ENCODE measurements at regions not wholly inside any gene's neighbourhood (a gene's known extent, or its start where the extent isn't known, plus 50 kb on each side); places are given as distances from the start of the nearest gene placed in this dataset.

DNA sequence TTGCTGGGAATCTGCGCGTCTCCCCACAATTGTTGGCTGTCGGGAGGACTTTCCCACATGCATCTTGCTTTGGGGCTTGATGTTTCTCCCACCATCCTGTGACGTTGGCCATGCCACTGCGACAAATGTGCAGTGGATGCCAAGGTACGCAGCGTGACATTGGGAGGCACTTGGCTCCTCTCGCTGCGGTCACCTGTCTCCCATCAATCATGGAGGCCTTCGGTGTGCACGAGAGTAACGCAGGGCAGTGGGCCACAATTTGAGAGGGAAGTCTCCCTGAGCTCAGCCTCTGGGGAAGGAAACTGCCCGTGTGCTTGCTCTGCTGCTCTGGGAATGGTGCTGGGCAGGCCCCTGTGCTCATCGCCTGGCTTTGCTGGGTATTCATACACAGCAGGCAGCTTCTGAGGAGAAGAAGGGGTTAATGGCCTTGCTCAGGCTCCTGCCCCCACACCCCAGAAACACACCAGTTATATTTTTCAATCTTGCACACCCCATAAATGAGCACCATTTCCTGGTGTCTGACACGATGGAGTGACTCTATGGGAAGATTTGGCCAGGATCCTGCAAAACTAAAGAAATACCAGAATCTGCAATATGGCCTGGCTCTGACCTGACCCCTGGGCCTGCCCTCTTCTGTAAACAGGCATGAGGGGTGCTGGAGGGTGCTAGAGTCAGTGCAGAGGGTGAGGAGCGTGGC, 153.5 kb downstream of the ADAMTS15 start:
- Mint-ChIP-seq H3K9me3 (no peaks in the 10 kb centered on the region), H3K36me3 (ENCODE audit: low read depth) (no peaks in the 10 kb centered on the region), H3K27ac (peak overlapping the region; percentile 94 to 99 (median 98)), H3K4me3 (no peak overlapping the region), H3K4me1 (peaks cover 71% of the 10 kb centered on the region), H3K27me3 (ENCODE audit: low read depth) (no peaks in the 10 kb centered on the region)
- TF ChIP-seq CTCF (IDR thresholded peaks at IDR 0.05; ENCODE audit: unreplicated experiment in 3 of 3) = no peak

- Mint-ChIP-seq H3K9me3 (no peaks in the 10 kb centered on the region), H3K27ac (peak overlapping the region; percentile 94 to 99 (median 95)), H3K4me3 (peak overlapping the region in 1 of 3 experiments; percentile 3), H3K4me1 (peaks cover 79% of the 10 kb centered on the region), H3K27me3 (ENCODE audit: low read depth) (no peaks in the 10 kb centered on the region), H3K36me3 (ENCODE audit: low read depth) (no peaks in the 10 kb centered on the region)
- no peak for TF ChIP-seq CTCF (IDR thresholded peaks at IDR 0.05; ENCODE audit: unreplicated experiment in 3 of 3)
Measured at GRCh38 chr11:130602641-130603334, 154.3 kb downstream of the ADAMTS15 start.

DNA sequence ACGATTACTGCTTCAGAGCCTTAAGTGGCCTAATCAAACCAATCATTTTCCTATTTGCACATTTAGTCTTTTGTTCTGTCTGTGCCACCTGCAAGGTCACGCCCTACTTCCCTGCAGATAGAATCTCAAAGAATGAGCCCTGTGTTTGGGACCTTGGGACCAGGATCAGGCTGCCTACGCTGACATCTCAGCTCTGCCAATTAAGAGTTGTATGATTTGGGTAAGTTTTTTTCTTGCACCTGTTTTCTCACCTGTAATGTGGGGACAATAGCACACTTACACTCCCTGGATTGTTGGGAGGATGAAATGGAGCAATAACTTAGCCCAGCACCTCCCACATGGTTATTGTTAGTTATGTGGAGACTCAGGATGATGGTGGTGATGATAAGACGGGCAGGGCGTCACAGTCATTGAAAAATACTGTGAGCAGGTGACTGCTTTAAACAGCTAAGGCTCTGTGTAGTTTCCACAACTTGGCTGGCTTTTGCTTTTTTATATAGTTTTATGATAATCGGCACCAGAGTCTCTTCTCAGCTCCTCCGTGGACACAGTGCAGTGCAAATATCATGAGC, 155.0 kb downstream of the ADAMTS15 start:
- Mint-ChIP-seq H3K4me1 (peaks cover 85% of the 10 kb centered on the region), H3K27me3 (ENCODE audit: low read depth) (no peaks in the 10 kb centered on the region), H3K27ac (peak overlapping the region; percentile 94 to 99 (median 95)), H3K4me3 (no peak overlapping the region), H3K36me3 (ENCODE audit: low read depth) (no peaks in the 10 kb centered on the region), H3K9me3 (no peaks in the 10 kb centered on the region)
- no peak for TF ChIP-seq CTCF (IDR thresholded peaks at IDR 0.05; ENCODE audit: unreplicated experiment in 3 of 3)

DNA sequence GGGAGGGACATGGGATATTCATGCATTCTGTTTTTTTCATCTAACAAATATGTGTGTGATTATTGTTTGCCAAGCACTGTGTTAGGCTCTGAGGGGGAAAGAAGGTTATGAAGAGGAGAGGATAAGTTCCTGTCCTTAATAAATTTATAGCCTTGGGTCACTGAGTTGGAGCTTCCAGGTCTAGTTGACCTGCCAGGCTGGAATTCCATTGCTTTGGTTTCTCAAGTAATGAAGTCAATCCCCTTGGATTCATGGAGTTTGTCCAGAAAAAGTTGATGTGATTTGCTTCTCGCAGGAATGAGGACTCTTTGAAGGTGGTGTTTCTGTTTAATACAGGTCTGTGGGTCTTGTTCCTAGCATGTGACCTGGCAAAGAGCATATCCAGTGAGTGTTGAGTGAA, 156.2 kb downstream of the ADAMTS15 start:
- H3K9me3 Mint-ChIP-seq = no peaks in the 10 kb centered on the region
- peak overlapping the region; percentile 64 to 99 (median 95) for H3K27ac Mint-ChIP-seq
- no peaks in the 10 kb centered on the region for H3K36me3 Mint-ChIP-seq (ENCODE audit: low read depth)
- no peak overlapping the region for H3K4me3 Mint-ChIP-seq
- peaks cover 92% of the 10 kb centered on the region for H3K4me1 Mint-ChIP-seq
- TF ChIP-seq CTCF (IDR thresholded peaks at IDR 0.05; ENCODE audit: unreplicated experiment in 3 of 3) = no peak
- no peaks in the 10 kb centered on the region for H3K27me3 Mint-ChIP-seq (ENCODE audit: low read depth)

DNA sequence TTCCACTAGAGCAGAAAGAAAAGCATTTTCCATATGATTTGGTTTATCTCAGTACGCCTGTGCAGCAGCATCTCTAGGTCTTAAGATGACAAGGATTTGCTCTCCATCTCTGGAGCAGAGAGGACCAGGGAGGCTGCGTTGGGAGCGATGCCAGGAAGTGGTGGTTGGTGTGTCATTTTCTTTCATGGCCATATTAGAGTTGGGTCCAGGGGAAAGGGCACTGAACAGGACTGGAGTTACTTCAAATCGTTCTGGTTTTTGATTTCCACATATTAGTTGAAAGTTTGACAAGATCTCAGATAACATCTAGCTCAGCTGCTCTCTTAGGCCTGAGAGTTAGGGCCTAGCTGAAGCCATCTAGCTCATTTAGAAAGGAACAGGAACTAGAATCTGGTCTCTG, 157.7 kb downstream of the ADAMTS15 start:
- Mint-ChIP-seq H3K27me3 (ENCODE audit: low read depth) (no peaks in the 10 kb centered on the region), H3K4me1 (peaks cover 90% of the 10 kb centered on the region), H3K4me3 (no peak overlapping the region), H3K27ac (peak overlapping the region; percentile 93 to 99 (median 95)), H3K9me3 (no peaks in the 10 kb centered on the region), H3K36me3 (ENCODE audit: low read depth) (no peaks in the 10 kb centered on the region)
- TF ChIP-seq CTCF (IDR thresholded peaks at IDR 0.05; ENCODE audit: unreplicated experiment in 3 of 3) = no peak
